Lower leg skin (tissue), 4 donors: ENCODE measurements at regions not wholly inside any gene's neighbourhood (a gene's known extent, or its start where the extent isn't known, plus 50 kb on each side); places are given as distances from the start of the nearest gene placed in this dataset.

Experiments
- DNase-seq, 2 donors: peaks; one replicate each; pipeline ENCODE4 v3.0.0-alpha.2; 2019; ENCODE audit warnings: low spot score in 2 of 2
- H3K4me3 ChIP-seq: fragments of 200-600 bp; sonication (generic); 2 replicates; pipeline ENCODE4 v1.5.1; 2017; ENCODE audit warnings: mild to moderate bottlenecking, low read depth; ENCODE audit not compliant: poor library complexity, severe bottlenecking
- CTCF ChIP-seq, 3 donors: fragments of 450-650 bp; IDR thresholded peaks; one replicate each; pipeline ENCODE4 v1.5.1; 2016; ENCODE audit warnings: antibody characterized with exemption in 3 of 3, mild to moderate bottlenecking in 3 of 3, moderate library complexity in 2 of 3
- POLR2A ChIP-seq, 2 donors: fragments of 450-650 bp; IDR thresholded peaks; one replicate each; pipeline ENCODE4 v1.6.1; 2016 to 2017; ENCODE audit warnings: antibody characterized with exemption in 2 of 2, mild to moderate bottlenecking in 1 of 2, moderate library complexity in 1 of 2
- WGBS, 2 donors: methylation state at CpG; one replicate each; pipeline ENCODE4 v1.1.5; 2018; 5-methylcytosine and 5-hydroxymethylcytosine counted together
- intact Hi-C: fragments of 100-400 bp; cut with DNase I; formaldehyde crosslinking; loops from one replicate; pipeline ENCODE4 v1.15.0; 2023; ENCODE audit warnings: low total_unique reads

GRCh38 chr10:93250010-93250409 is 176.3 kb downstream of the CYP26A1 start:
- TF ChIP-seq CTCF (IDR thresholded peaks at IDR 0.05) (no peak), POLR2A (IDR thresholded peaks at IDR 0.05) (no peak)
- intact Hi-C loops = no loop called here
- WGBS, 2 donors = 85 to 94% methylated on average over 6 of the region's 6 CpGs
- DNase-seq = no peak
- no peak overlapping the region for H3K4me3 ChIP-seq

- 83 to 86% methylated on average over 2 of the region's 2 CpGs for WGBS, 2 donors
- H3K4me3 ChIP-seq = no peak overlapping the region
- intact Hi-C loops = no loop called here
- no peak for TF ChIP-seq POLR2A (IDR thresholded peaks at IDR 0.05)
- TF ChIP-seq CTCF (IDR thresholded peaks at IDR 0.05) = no peak
- no peak for DNase-seq
Observed at GRCh38 chr10:93254180-93254853, 180.6 kb downstream of the CYP26A1 start.

- no peak overlapping the region for H3K4me3 ChIP-seq
- 80 to 93% methylated on average over 1 of the region's 1 CpG for WGBS, 2 donors
- TF ChIP-seq POLR2A (IDR thresholded peaks at IDR 0.05) (no peak), CTCF (IDR thresholded peaks at IDR 0.05) (no peak)
- intact Hi-C loops = no loop called here
- DNase-seq = no peak
Observed at GRCh38 chr10:93255546-93255945, 181.9 kb downstream of the CYP26A1 start.
